Liver (tissue), 3 donors: ENCODE measurements at regions not wholly inside any gene's neighbourhood (a gene's known extent, or its start where the extent isn't known, plus 50 kb on each side); places are given as distances from the start of the nearest gene placed in this dataset.

Source experiments
- CTCF ChIP-seq: fragments of 150-350 bp; IDR thresholded peaks from 2 replicates; pipeline ENCODE4 v1.5.1; 2017; ENCODE audit warnings: improper control_type of control experiment, low read depth, low read length; ENCODE audit not compliant: missing input control
- GABPA ChIP-seq, 2 donors: IDR thresholded peaks in 1 of 2; conservative IDR thresholded peaks in 1 of 2; 2 replicates each; pipeline ENCODE4 v1.6.1; 2016; ENCODE audit warnings: antibody characterized with exemption in 2 of 2, mild to moderate bottlenecking in 1 of 2, moderate library complexity in 1 of 2
- HNF4G ChIP-seq: IDR thresholded peaks from 2 replicates; pipeline ENCODE4 v1.6.1; 2016; ENCODE audit warnings: antibody characterized with exemption
- JUND ChIP-seq, 2 donors: IDR thresholded peaks; 2 replicates each; pipeline ENCODE4 v1.6.1; 2016; ENCODE audit warnings: antibody characterized with exemption in 2 of 2
- MAX ChIP-seq: IDR thresholded peaks from 2 replicates; pipeline ENCODE4 v1.6.1; 2016; ENCODE audit warnings: antibody characterized with exemption
- NR2F2 ChIP-seq: IDR thresholded peaks from 2 replicates; pipeline ENCODE4 v1.6.1; 2016; ENCODE audit warnings: antibody characterized with exemption
- RAD21 ChIP-seq, 2 donors: IDR thresholded peaks; 2 replicates each; pipeline ENCODE4 v1.6.1; 2016; ENCODE audit warnings: antibody characterized with exemption in 2 of 2, mild to moderate bottlenecking in 2 of 2
- REST ChIP-seq: IDR thresholded peaks from 2 replicates; pipeline ENCODE4 v1.6.1; 2016; ENCODE audit warnings: antibody characterized with exemption, mild to moderate bottlenecking
- SP1 ChIP-seq: IDR thresholded peaks from 2 replicates; pipeline ENCODE4 v1.6.1; 2018; ENCODE audit warnings: antibody characterized with exemption, mild to moderate bottlenecking
- TAF1 ChIP-seq: conservative IDR thresholded peaks from 2 replicates; pipeline ENCODE4 v1.6.1; 2016; ENCODE audit warnings: antibody characterized with exemption, mild to moderate bottlenecking
- YY1 ChIP-seq: IDR thresholded peaks from 2 replicates; pipeline ENCODE4 v1.6.1; 2016; ENCODE audit warnings: antibody characterized with exemption, mild to moderate bottlenecking
- donor health status: healthy.
- donor health status: healthy.

DNA sequence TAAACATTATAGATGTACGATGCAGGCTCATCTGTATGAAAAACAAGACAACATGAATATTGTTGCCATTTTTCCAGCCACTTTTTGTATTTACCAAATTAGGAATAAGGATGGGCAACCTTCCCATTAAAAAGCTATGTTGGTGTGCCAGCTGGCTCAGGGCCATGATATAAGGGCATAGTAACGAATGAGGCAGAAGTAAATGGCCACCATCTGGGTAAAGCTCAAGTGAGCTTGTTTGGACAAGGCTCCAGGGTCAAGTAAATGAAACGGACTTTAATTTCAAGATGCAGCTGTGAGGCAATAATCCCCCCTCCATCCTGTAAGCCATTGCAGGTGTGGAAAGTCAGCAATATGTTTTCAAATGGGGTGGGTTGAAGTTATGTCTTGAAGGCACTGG, 930.9 kb upstream of the CDH8 start:
- TF ChIP-seq CTCF (no peak), RAD21 (IDR thresholded peaks at IDR 0.05) (no peak), HNF4G (no peak), MAX (no peak), JUND (IDR thresholded peaks at IDR 0.05) (no peak), YY1 (no peak), TAF1 (no peak), NR2F2 (no peak), GABPA (IDR thresholded peaks at IDR 0.05 in 1 of 2, conservative IDR thresholded peaks at IDR 0.05 in 1 of 2) (no peak), REST (no peak), SP1 (no peak)
